A673 (cell line): ENCODE measurements at regions not wholly inside any gene's neighbourhood (a gene's known extent, or its start where the extent isn't known, plus 50 kb on each side); places are given as distances from the start of the nearest gene placed in this dataset.

Source experiments
- CTCF ChIP-seq: fragments of 300-800, 200-600 bp; sonication (generic); conservative IDR thresholded peaks from 2 replicates; pipeline ENCODE4 v1.5.1; 2017; ENCODE audit warnings: low read depth, mild to moderate bottlenecking, antibody characterized with exemption, low read length, moderate library complexity, mixed read lengths
- EZH2 ChIP-seq: fragments of 200-600 bp; sonication (generic); IDR thresholded peaks from 2 replicates; pipeline ENCODE4 v1.6.1; 2017; ENCODE audit warnings: borderline replicate concordance, low read depth, mild to moderate bottlenecking, mixed read lengths, antibody characterized with exemption, low read length; ENCODE audit not compliant: poor library complexity, severe bottlenecking

DNA sequence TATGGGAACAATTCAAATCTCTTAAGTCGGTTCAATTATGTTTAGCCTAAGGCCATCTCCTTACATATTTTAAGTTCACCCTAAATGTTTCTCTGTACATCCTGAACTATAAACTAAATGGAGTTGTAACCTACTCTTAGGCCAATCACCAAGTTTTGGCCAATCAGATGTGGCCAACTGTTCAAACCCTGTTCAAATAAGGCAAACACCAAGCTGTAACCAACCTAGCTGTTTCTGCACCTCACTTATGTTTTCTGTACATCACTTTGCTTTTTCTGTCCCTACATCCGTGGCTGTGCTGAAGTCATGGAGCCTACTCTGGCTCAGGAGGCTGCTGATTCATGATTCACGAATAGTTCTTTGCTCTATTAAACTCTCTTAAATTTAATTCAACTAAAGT is 165.3 kb downstream of the GASK1B start:
- TF ChIP-seq CTCF: no peak
- no peak for TF ChIP-seq EZH2
